Left lung (tissue), 4 donors: ENCODE measurements at regions not wholly inside any gene's neighbourhood (a gene's known extent, or its start where the extent isn't known, plus 50 kb on each side); places are given as distances from the start of the nearest gene placed in this dataset.
A peak's percentile ranks its signal among the peaks of the same experiment; 100 is the strongest.
"Not testable (repeated sequence)": the region's sequence is repeated elsewhere in the genome, so short reads cannot be mapped to it uniquely, and the experiment has no call there.

Source experiments
- ATAC-seq: fragments of 200-7000 bp; cut with Tn5 transposase; one replicate; pipeline ENCODE4 v1.9.1; 2020; ENCODE audit warnings: moderate library complexity
- DNase-seq, 4 donors: peaks; one replicate each; pipeline ENCODE4 v3.0.0-alpha.2; 2013 to 2020
- H3K27ac ChIP-seq, 2 donors: fragments of 200-600 bp; sonication (generic) in 1 of 2; one replicate each; pipeline versions ENCODE4 v1.5.0 to v1.8.0; 2020 to 2021
- H3K27me3 ChIP-seq, 2 donors: fragments of 200-600 bp; sonication (generic) in 1 of 2; one replicate each; pipeline versions ENCODE4 v1.5.0 to v1.8.0; 2020 to 2021
- H3K36me3 ChIP-seq, 2 donors: fragments of 200-600 bp; sonication (generic) in 1 of 2; one replicate each; pipeline versions ENCODE4 v1.5.0 to v1.8.0; 2020 to 2021
- H3K4me1 ChIP-seq, 2 donors: fragments of 200-600 bp; one replicate each; pipeline ENCODE4 v1.8.0; 2021
- H3K4me3 ChIP-seq, 2 donors: fragments of 200-600 bp; sonication (generic) in 1 of 2; one replicate each; pipeline versions ENCODE4 v1.5.0 to v1.8.0; 2020 to 2021; ENCODE audit warnings: mild to moderate bottlenecking in 1 of 2
- H3K9me3 ChIP-seq, 2 donors: fragments of 200-600 bp; sonication (generic) in 1 of 2; one replicate each; pipeline versions ENCODE4 v1.5.0 to v1.8.0; 2020 to 2021
- CTCF ChIP-seq, 2 donors: fragments of 200-600 bp; sonication (generic) in 1 of 2; IDR thresholded peaks; one replicate each; pipeline versions ENCODE4 v1.5.0 to v1.8.0; 2021; ENCODE audit warnings: antibody characterized with exemption in 2 of 2
- intact Hi-C, 2 donors: fragments of 100-400 bp; cut with DNase I; formaldehyde crosslinking; loops; one replicate each; pipeline versions ENCODE4 v1.11.2 to v1.14.2; 2022
- donor health status: DM: no; HTN: yes; CAD: no.
- donor health status: DM: no; HTN: no; CAD: no.

GRCh38 chr5:155147222-155147621 is 133.7 kb downstream of the KIF4B start:
- no peak overlapping the region for H3K4me3 ChIP-seq
- intact Hi-C loops, result no loop called here
- no peak for DNase-seq
- no peaks in the 10 kb centered on the region for H3K9me3 ChIP-seq
- no peaks in the 10 kb centered on the region for H3K27me3 ChIP-seq
- H3K4me1 ChIP-seq, result no peaks in the 10 kb centered on the region
- no peak for TF ChIP-seq CTCF (IDR thresholded peaks at IDR 0.05)
- no peaks in the 10 kb centered on the region for H3K36me3 ChIP-seq
- no peak overlapping the region for H3K27ac ChIP-seq
- no peak for ATAC-seq

- Histone ChIP-seq H3K27ac (no peak overlapping the region), H3K4me3 (no peak overlapping the region)
- ATAC-seq, result no peak
Observed at GRCh38 chr5:155148694-155149093, 135.1 kb downstream of the KIF4B start.

GRCh38 chr5:155150012-155150411 is 136.5 kb downstream of the KIF4B start:
- Histone ChIP-seq H3K36me3 (no peaks in the 10 kb centered on the region), H3K4me3 (no peak overlapping the region), H3K9me3 (no peaks in the 10 kb centered on the region), H3K27ac (no peak overlapping the region), H3K4me1 (no peaks in the 10 kb centered on the region), H3K27me3 (no peaks in the 10 kb centered on the region)
- DNase-seq, result no peak
- no peak for TF ChIP-seq CTCF (IDR thresholded peaks at IDR 0.05)
- no peak for ATAC-seq
- intact Hi-C loops, result no loop called here

More at GRCh38 chr5:155148694-155149093, 135.1 kb downstream of the KIF4B start:
- Histone ChIP-seq H3K9me3 (no peaks in the 10 kb centered on the region), H3K27me3 (no peaks in the 10 kb centered on the region), H3K36me3 (no peaks in the 10 kb centered on the region), H3K4me1 (no peaks in the 10 kb centered on the region)
- no peak for TF ChIP-seq CTCF (IDR thresholded peaks at IDR 0.05)
- intact Hi-C loops, result no loop called here
- DNase-seq, result no peak

- H3K4me3 ChIP-seq, result no peak overlapping the region
- H3K27me3 ChIP-seq, result no peaks in the 10 kb centered on the region
- DNase-seq (peak in 1 of 4 donors; percentile 8), ATAC-seq (no peak)
- TF ChIP-seq CTCF (IDR thresholded peaks at IDR 0.05), result no peak
- H3K27ac ChIP-seq, result no peak overlapping the region
- no peaks in the 10 kb centered on the region for H3K36me3 ChIP-seq
- intact Hi-C loops, result no loop called here
- no peaks in the 10 kb centered on the region for H3K4me1 ChIP-seq
- no peaks in the 10 kb centered on the region for H3K9me3 ChIP-seq
Observed at GRCh38 chr5:155154973-155155372, 141.4 kb downstream of the KIF4B start.

- H3K4me1 ChIP-seq, ATAC-seq, H3K9me3 ChIP-seq, H3K27ac ChIP-seq, DNase-seq, H3K4me3 ChIP-seq, intact Hi-C loops, H3K27me3 ChIP-seq, H3K36me3 ChIP-seq: not testable (repeated sequence)
Observed at GRCh38 chr5:155163084-155163483, 149.5 kb downstream of the KIF4B start.

- no peak for TF ChIP-seq CTCF (IDR thresholded peaks at IDR 0.05)
- DNase-seq (no peak), ATAC-seq (no peak)
- no peaks in the 10 kb centered on the region for H3K4me1 ChIP-seq
- H3K36me3 ChIP-seq, result no peaks in the 10 kb centered on the region
- no peak overlapping the region for H3K4me3 ChIP-seq
- no peaks in the 10 kb centered on the region for H3K27me3 ChIP-seq
- intact Hi-C loops, result no loop called here
- H3K27ac ChIP-seq, result no peak overlapping the region
- peaks cover 0 to 13% of the 10 kb centered on the region in 2 donors for H3K9me3 ChIP-seq
Observed at GRCh38 chr5:155167736-155168135, 154.2 kb downstream of the KIF4B start.
